ENCODE measurements at regions not wholly inside any gene's neighbourhood (a gene's known extent, or its start where the extent isn't known, plus 50 kb on each side); places are given as distances from the start of the nearest gene placed in this dataset.
A peak's percentile ranks its signal among the peaks of the same experiment; 100 is the strongest.
"Not testable (repeated sequence)": the region's sequence is repeated elsewhere in the genome, so short reads cannot be mapped to it uniquely, and the experiment has no call there.

- ChIA-PET POLR2A (interaction anchor here (1.3 kb wide), 1 partner anchor 11 kb away, joined by 7 read pairs; no protein-coding TSS in a partner anchor), CTCF (ENCODE audit: unreplicated experiment) (no interaction called here)
- no peak for DNase-seq (ENCODE audit: low spot score)
- Histone ChIP-seq H3K4me3 (ENCODE audit: low read depth, low read length, poor library complexity, severe bottlenecking) (no peak overlapping the region), H3K9me2 (ENCODE audit: insufficient read depth, low read length) (no peaks in the 10 kb centered on the region), H3K4me1 (ENCODE audit: insufficient read depth, low read length, poor library complexity, severe bottlenecking) (peaks cover 61% of the 10 kb centered on the region), H3K79me2 (ENCODE audit: insufficient read depth, low read depth, low read length) (no peaks in the 10 kb centered on the region), H2AFZ (ENCODE audit: low read length) (no peak overlapping the region), H3K36me3 (ENCODE audit: insufficient read depth, low read length) (no peaks in the 10 kb centered on the region; the same call in 1 of the 2 replicates), H3K9me3 (ENCODE audit: low read length) (no peaks in the 10 kb centered on the region), H3K27ac (ENCODE audit: low read depth, low read length, poor library complexity, severe bottlenecking) (no peak overlapping the region), H4K20me1 (ENCODE audit: insufficient read depth, low read length) (no peaks in the 10 kb centered on the region), H3K4me2 (ENCODE audit: low read length) (no peak overlapping the region)
- intact Hi-C loops (cut with micrococcal nuclease; ENCODE audit: unreplicated experiment), result no loop called here
- TF ChIP-seq EZH2phosphoT487 (IDR thresholded peaks at IDR 0.05; ENCODE audit: borderline replicate concordance, low read depth, low read length), result no peak
- no TSS peak for BruUV-seq (replicated peaks)
These were observed 112.5 kb downstream of the NBPF12 start for GRCh38 chr1:147050654-147051053.

- H4K20me1 ChIP-seq (ENCODE audit: insufficient read depth, low read length); H3K36me3 ChIP-seq (ENCODE audit: insufficient read depth, low read length); H3K9me2 ChIP-seq (ENCODE audit: insufficient read depth, low read length); H3K9me3 ChIP-seq (ENCODE audit: low read length); CTCF ChIA-PET (ENCODE audit: unreplicated experiment); intact Hi-C loops (cut with micrococcal nuclease; ENCODE audit: unreplicated experiment): not testable (repeated sequence)
- DNase-seq (ENCODE audit: low spot score), result peak; percentile 61
- BruUV-seq (replicated peaks), result TSS peak; percentile 70
- H3K79me2 ChIP-seq (ENCODE audit: insufficient read depth, low read depth, low read length), result peaks cover 25% of the 10 kb centered on the region
- H3K27ac ChIP-seq (ENCODE audit: low read depth, low read length, poor library complexity, severe bottlenecking), result peak overlapping the region; percentile 99
- peak overlapping the region; percentile 56 for H3K4me3 ChIP-seq (ENCODE audit: low read depth, low read length, poor library complexity, severe bottlenecking)
- peak overlapping the region; percentile 68 for H2AFZ ChIP-seq (ENCODE audit: low read length)
- POLR2A ChIA-PET, result interaction anchor here (0.6 to 6.8 kb wide), 3 partner anchors 10 to 552 kb away, joined by 6 to 79 read pairs (median 8); no protein-coding TSS in a partner anchor
- H3K4me1 ChIP-seq (ENCODE audit: insufficient read depth, low read length, poor library complexity, severe bottlenecking), result peaks cover 69% of the 10 kb centered on the region
- peak overlapping the region; percentile 88 for H3K4me2 ChIP-seq (ENCODE audit: low read length)
These were observed 108.8 kb downstream of the NBPF12 start for GRCh38 chr1:147046863-147047394.

- Histone ChIP-seq H3K9me2 (ENCODE audit: insufficient read depth, low read length) (no peaks in the 10 kb centered on the region), H3K9me3 (ENCODE audit: low read length) (no peaks in the 10 kb centered on the region), H3K4me2 (ENCODE audit: low read length) (peak overlapping the region; percentile 88), H3K36me3 (ENCODE audit: insufficient read depth, low read length) (peaks cover 11% of the 10 kb centered on the region), H3K4me3 (ENCODE audit: low read depth, low read length, poor library complexity, severe bottlenecking) (peak overlapping the region; percentile 56), H2AFZ (ENCODE audit: low read length) (peak overlapping the region; percentile 68; the same call in 1 of the 2 replicates), H3K27ac (ENCODE audit: low read depth, low read length, poor library complexity, severe bottlenecking) (peak overlapping the region; percentile 99), H4K20me1 (ENCODE audit: insufficient read depth, low read length) (no peaks in the 10 kb centered on the region), H3K79me2 (ENCODE audit: insufficient read depth, low read depth, low read length) (peaks cover 31% of the 10 kb centered on the region), H3K4me1 (ENCODE audit: insufficient read depth, low read length, poor library complexity, severe bottlenecking) (peaks cover 69% of the 10 kb centered on the region)
- DNase-seq (ENCODE audit: low spot score), result peak; percentile 33
- POLR2A ChIA-PET, result interaction anchor here (0.6 to 6.8 kb wide), 6 partner anchors 9 to 669 kb away, joined by 3 to 79 read pairs (median 5); no protein-coding TSS in a partner anchor
- intact Hi-C loops (cut with micrococcal nuclease; ENCODE audit: unreplicated experiment), result no loop called here
- BruUV-seq (replicated peaks), result no TSS peak
- TF ChIP-seq CTCF (conservative IDR thresholded peaks at IDR 0.05; ENCODE audit: low read length) (no peak), EZH2phosphoT487 (IDR thresholded peaks at IDR 0.05; ENCODE audit: borderline replicate concordance, low read depth, low read length) (no peak)
- CTCF ChIA-PET (ENCODE audit: unreplicated experiment), result no interaction called here
These were observed 108.2 kb downstream of the NBPF12 start for GRCh38 chr1:147046189-147046862.

Small RNAs in the stretch of these regions (small RNA-seq; reads per million reads assigned to genes)
- 0.36 reads per million for gene RNU1-151P

Measured in OCI-LY7 (cell line).